SW 1271 (cell line): ENCODE measurements at regions not wholly inside any gene's neighbourhood (a gene's known extent, or its start where the extent isn't known, plus 50 kb on each side); places are given as distances from the start of the nearest gene placed in this dataset.
"Not testable (repeated sequence)": the region's sequence is repeated elsewhere in the genome, so short reads cannot be mapped to it uniquely, and the experiment has no call there.

ENCODE experiments used
- DNase-seq, 2 experiments: peaks; one replicate each; lab custom pipeline; 2025; lab: John Stamatoyannopoulos, UW

DNA sequence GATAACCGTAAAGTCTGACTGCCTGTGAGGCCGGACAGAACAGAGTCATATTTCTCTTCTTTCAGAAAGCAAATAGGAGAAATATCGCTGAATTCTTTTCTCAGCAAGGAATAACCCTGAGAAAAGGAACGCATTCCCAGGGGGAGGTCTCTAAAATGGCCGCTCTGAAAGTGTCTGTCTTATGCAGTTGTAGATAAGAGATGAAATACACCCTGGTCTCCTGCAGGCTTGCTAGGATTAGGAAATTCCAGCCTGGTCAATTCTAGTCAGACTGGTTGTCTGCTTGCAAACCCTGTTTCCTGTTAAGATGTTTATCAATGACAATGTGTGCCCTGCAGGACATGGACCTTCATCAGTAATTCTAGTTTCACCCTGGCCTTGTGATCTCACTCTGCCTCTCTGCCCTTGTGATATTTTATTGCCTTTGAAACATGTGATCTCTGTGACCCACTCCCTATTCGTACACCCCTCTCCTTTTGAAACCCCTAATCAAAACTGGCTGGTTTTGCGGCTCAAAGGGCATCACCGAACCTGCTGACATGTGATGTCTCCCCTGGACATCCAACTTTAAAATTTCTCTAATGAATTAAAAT, 934.8 kb upstream of the SPRY2 start:
- no peak for DNase-seq

- DNase-seq, result no peak
Measured at GRCh38 chr13:81247711-81248110, 906.8 kb upstream of the SPRY2 start.

DNA sequence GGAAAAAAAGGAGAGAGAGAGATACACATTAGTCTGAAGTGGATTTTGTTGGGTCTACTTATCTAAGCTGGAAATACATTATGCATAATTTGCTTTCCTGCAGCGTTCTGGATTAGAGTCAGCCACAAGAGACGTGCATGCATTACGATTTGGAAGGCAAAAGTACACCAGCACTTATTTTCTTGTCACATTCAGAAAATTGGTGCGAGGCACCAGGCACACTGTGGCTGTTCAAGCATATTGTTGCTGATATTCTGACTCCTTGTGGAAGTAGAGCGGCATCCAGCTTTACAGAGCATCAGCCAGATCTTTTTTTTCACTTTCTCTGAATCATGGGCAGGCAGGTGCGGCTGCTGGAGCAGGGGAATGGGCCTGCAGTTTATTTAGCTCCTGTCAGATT, 905.6 kb upstream of the SPRY2 start:
- no peak for DNase-seq

DNA sequence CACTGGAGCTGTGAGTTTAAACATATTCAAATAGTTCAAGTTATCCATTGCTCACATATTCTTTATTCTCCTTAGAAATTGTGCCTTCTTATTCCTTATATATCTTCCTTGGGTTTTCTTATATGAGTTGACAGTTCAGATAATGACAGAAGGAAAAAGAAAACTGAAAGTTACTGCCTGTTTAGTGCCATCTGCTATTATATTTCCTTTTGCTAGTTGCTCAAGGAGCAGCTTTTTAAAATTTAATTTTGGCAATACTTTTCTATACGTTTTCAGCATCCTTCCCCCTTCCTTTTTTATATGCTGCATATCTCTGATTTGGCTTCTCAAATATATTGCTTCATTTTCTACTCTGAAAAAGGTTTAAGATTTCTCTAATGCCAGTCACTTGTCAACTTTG, 903.1 kb upstream of the SPRY2 start:
- DNase-seq, result no peak

DNA sequence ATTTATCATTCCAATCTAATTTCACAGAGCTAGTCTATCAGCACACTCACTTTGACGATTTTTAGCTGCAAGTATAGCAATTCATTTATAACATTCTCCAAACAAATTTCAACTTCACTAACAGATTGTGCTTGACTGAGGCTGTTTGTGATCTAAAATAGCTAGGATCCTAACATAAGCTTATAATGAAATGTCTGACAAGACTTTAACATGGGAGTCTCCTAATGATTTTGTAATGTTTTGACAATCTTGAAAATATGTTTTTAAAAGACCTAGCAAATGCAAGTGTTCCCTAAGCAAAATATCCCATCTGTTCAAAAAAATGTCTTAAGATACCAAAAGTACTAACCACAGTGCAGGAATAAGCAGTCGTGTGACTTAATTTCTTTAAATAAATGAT, 889.5 kb upstream of the SPRY2 start:
- DNase-seq, result no peak

GRCh38 chr13:81226830-81227229, 885.9 kb upstream of the SPRY2 start:
- not testable (repeated sequence) for DNase-seq

DNA sequence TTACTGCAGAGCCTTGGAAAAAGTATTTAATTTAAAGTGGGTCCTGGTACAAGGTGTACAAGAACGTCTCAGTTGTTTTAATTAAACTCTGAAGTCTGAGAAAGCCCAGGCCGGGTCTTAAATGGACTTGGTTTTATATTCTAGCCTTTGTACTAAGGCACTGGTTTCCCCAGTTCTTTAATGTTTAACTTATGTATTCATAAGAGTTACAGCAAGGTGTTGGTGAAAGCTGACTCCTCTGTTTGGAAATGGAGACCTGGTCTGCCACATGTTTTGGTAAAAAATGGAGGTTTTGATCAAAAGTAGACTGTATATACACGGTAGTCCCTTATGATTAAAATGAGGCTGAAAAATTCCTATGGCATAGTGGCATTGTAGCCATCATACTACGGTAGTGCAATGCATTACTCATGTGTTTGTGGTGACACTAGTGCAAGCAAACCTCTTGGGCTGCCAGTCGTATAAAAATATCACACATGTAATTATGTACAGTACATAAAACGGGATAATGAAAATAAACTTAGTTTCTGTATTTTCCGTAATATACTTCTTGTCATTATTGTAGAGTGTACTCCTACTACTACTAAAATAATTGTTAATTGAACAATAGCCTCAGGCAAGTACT, 883.4 kb upstream of the SPRY2 start:
- no peak for DNase-seq

- no peak for DNase-seq
Measured at GRCh38 chr13:81223778-81224177, 882.9 kb upstream of the SPRY2 start.

DNA sequence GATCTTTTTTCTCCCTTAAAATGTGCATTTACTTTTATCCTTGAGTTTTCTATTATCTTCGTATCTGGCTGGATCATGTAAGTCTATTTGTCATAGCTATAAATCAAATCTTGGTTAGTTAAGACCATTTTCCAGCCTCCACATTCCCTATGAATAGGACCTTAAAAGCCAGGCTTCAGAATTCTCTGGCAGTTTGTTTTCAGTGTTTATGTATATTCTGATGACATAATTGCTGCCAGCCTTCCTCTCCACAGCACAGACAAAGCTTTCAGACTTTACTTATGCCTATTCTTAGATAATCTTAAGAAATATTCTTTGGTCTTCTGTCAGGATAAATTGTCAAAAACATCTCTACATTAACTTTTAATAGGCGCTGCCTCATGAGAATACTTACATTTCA, 870.8 kb upstream of the SPRY2 start:
- DNase-seq, result no peak

DNA sequence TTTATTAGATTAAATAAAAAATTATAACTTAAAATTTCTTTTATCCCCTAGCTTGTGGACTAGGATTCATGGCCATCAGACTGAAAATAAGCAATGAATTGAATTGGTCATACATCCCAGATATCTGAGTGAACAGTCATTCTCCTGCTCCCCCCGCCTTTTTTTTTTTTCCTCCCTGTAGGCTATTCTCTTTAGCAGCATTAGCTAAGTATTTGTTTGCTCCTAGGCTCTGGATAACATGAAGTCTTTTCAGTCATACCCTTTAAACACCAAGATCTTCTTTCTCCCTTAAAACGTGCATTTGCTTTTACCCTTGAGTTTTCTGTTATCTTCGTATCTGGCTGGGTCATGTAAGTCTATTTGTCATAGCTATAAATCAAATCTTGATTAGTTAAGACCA, 866.7 kb upstream of the SPRY2 start:
- no peak for DNase-seq

DNA sequence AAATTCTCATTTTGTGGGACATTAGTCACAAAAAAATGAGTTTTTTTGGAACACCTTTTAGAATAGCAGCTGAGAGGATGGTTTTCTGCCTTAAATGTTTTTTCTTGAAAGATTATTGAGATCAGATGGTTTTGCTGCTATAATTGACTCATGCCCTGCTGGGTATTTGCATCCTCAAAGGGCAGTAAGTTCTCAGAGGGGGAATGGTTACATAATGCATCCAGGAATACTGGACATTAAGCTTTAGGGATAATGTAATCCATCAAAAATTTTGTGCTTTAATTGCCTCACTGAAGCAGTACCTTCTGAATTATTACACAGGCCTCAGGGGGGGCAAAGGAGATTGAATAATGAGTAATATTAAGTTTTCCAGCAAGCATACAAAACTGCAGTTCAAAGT, 866.3 kb upstream of the SPRY2 start:
- no peak for DNase-seq

DNA sequence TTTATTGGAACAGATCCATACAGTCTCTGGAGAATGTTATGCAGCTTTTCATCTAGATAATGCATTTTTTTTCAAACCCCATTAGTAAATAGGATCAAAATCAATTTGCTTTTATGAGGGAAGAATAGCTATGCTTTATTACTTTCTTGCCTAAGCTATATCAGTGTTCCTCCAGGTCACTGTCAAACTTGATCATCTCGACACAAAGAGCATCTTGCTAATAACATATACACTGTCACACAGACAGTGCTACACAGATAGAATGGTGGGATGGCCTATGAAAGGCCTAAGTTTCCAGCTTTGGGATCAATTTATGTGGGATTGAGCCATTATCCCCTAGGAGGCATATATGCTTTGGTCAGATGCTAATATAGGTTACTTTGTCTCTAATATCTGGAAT, 862.9 kb upstream of the SPRY2 start:
- no peak for DNase-seq

DNA sequence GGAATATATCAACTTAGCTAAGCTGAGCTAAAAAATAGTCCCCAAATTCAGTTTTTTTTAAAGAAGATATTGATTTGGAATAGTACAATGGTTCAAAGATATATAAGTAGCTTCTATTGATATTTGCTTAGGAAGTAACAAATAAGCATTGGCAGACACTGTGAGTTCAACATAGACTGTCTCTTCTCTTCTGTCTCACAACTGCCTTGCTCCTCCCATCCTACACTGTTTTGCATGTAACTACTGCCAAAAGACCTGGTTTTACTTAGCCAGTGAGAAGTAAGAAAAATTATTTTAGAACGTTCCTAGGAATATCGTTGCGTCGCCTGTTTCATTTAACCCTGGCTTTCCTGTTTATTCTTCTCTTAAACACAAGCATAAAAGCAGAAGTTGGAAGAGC, 859.0 kb upstream of the SPRY2 start:
- no peak for DNase-seq

GRCh38 chr13:81197966-81198365, 857.0 kb upstream of the SPRY2 start:
- DNase-seq, result no peak

DNA sequence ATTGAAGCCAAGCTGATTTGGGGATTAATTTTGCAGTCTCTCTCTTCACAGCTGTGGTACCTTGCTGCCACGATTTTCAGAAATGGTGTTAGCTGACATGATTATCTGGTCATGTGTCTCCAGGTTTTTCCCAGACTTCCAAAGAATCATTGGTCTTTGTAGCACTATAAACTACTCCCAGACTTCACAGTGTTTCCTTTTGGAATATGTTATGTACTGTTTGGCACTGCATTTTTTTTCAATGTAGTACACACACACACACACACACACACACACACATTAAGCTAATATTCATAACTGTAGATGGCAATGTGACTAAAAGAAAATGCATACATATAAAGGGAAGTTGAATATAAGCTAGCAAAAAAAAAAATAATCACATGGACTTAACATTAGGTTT, 856.6 kb upstream of the SPRY2 start:
- no peak for DNase-seq

GRCh38 chr13:81194362-81194761, 853.4 kb upstream of the SPRY2 start:
- DNase-seq, result no peak

- DNase-seq, result no peak
Measured at GRCh38 chr13:81184556-81185265, 843.8 kb upstream of the SPRY2 start.

DNA sequence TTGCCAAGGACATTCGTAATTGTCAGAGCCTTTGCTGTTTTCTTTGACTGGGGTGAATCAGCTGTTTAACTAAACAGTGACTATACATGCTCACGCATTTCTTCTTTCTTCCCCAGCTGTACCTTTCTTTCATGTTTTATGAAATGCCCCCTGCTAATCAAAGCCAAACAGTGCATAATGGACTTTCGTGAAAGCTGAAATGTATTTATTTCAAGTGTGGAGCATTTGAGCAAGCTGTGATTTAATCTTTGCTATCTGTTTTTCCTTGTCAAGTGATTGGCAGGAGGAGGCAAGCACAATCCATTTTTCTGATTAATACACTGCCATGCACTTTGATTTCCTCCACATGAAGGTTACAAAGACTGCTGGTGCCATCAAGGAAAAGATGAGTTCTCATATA, 831.7 kb upstream of the SPRY2 start:
- DNase-seq, result no peak

- DNase-seq, result peak in 1 of 2 experiments; percentile 39
Measured at GRCh38 chr13:81171065-81171647, 830.2 kb upstream of the SPRY2 start.

DNA sequence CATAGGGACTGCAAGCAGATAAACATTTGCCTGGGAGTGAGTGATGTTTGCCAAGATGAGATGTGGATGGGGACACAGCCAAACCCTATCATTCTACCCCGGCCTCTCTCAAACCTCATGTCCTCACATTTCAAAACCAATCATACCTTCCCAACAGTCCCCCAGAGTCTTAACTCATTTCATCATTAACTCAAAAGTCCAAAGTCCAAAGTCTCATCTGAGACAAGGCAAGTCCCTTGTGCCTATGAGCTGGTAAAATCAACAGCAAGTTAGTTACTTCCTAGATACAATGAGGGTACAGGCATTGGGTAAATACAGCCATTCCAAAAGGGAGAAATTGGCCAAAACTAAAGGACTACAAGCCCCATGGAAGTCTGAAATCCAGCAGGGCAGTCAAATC, 822.9 kb upstream of the SPRY2 start:
- DNase-seq, result not testable (repeated sequence)

- DNase-seq, result no peak
Measured at GRCh38 chr13:81153478-81153877, 812.6 kb upstream of the SPRY2 start.

- no peak for DNase-seq
Measured at GRCh38 chr13:81148822-81149221, 807.9 kb upstream of the SPRY2 start.

DNA sequence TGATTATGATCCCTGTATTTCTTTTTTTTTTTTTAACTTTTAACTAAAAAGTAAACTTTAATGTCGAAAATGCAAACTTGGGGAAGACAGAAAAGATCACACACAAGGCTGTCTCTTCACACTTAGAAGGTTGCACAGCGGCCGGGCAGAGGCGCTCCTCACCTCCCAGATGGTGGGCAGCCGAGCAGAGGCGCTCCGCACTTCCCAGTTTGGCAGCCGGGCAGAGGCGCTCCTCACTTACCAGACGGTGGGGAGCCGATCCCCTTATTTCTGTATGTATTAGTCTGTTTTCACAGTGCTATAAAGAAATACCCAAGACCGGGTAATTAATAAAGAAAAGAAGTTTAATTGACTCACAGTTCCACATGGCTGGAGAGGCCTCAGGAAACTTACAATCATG, 805.6 kb upstream of the SPRY2 start:
- DNase-seq, result not testable (repeated sequence)
